GM23338 (cell line): ENCODE measurements at regions not wholly inside any gene's neighbourhood (a gene's known extent, or its start where the extent isn't known, plus 50 kb on each side); places are given as distances from the start of the nearest gene placed in this dataset.

Source experiments
- ATAC-seq: fragments of 200-7000 bp; cut with Tn5 transposase; 3 replicates; pipeline ENCODE4 v1.9.1; 2020
- DNase-seq: peaks from one replicate; pipeline ENCODE4 v3.0.0-alpha.2; 2015; ENCODE audit warnings: low spot score
- H2AFZ ChIP-seq: fragments of 200-600 bp; sonication (generic); 2 replicates; pipeline ENCODE4 v1.8.0; 2016; ENCODE audit warnings: antibody characterized with exemption, mild to moderate bottlenecking, moderate library complexity
- H3F3A ChIP-seq: fragments of 200-600 bp; sonication (generic); replicated peaks from 2 replicates; pipeline ENCODE4 v1.8.0; 2017; ENCODE audit warnings: antibody characterized with exemption, mixed run types, low read depth
- H3K27ac ChIP-seq: fragments of 200-600 bp; sonication (generic); 2 replicates; pipeline ENCODE4 v1.6.1; 2016; ENCODE audit warnings: low read depth
- H3K27me3 ChIP-seq: fragments of 200-600 bp; sonication (generic); 2 replicates; pipeline ENCODE4 v1.8.0; 2016; ENCODE audit warnings: mild to moderate bottlenecking, mixed run types, moderate library complexity; ENCODE audit not compliant: insufficient read depth
- H3K36me3 ChIP-seq: fragments of 200-600 bp; sonication (generic); 2 replicates; pipeline ENCODE4 v1.8.0; 2016; ENCODE audit warnings: mild to moderate bottlenecking; ENCODE audit not compliant: insufficient read depth
- H3K4me1 ChIP-seq: fragments of 200-600 bp; sonication (generic); 2 replicates; pipeline ENCODE4 v1.8.0; 2016; ENCODE audit warnings: mild to moderate bottlenecking, moderate library complexity; ENCODE audit not compliant: insufficient read depth
- H3K4me2 ChIP-seq: fragments of 200-600 bp; sonication (generic); 2 replicates; pipeline ENCODE4 v1.7.1; 2017; ENCODE audit warnings: mixed run types
- H3K4me3 ChIP-seq: fragments of 200-600 bp; sonication (generic); 2 replicates; pipeline ENCODE4 v1.6.1; 2016; ENCODE audit warnings: mixed run types
- H3K79me2 ChIP-seq: fragments of 200-600 bp; sonication (generic); replicated peaks from 2 replicates; pipeline ENCODE4 v1.8.0; 2017; ENCODE audit warnings: mild to moderate bottlenecking; ENCODE audit not compliant: insufficient read depth
- H3K9me2 ChIP-seq: fragments of 200-600 bp; sonication (generic); 2 replicates; pipeline ENCODE4 v1.8.0; 2017; ENCODE audit not compliant: insufficient read depth
- H4K20me1 ChIP-seq: fragments of 200-600 bp; sonication (generic); replicated peaks from 2 replicates; pipeline ENCODE4 v1.8.0; 2017; ENCODE audit warnings: mild to moderate bottlenecking; ENCODE audit not compliant: insufficient read depth
- H3K27ac Mint-ChIP-seq: 2 replicates; pipeline ENCODE4 v1.8.0; 2020; ENCODE audit warnings: inconsistent platforms, mild to moderate bottlenecking, moderate library complexity, mixed read lengths
- H3K27me3 Mint-ChIP-seq: 3 replicates; pipeline ENCODE4 v1.8.0; 2022; ENCODE audit warnings: low read depth, mild to moderate bottlenecking, moderate library complexity, mixed read lengths, inconsistent platforms; ENCODE audit not compliant: insufficient read depth, poor library complexity
- H3K36me3 Mint-ChIP-seq: 3 replicates; pipeline ENCODE4 v1.8.0; 2021; ENCODE audit warnings: low read depth, mild to moderate bottlenecking, inconsistent platforms, moderate library complexity, mixed read lengths
- H3K4me1 Mint-ChIP-seq: 3 replicates; pipeline ENCODE4 v1.8.0; 2020; ENCODE audit warnings: mild to moderate bottlenecking, inconsistent platforms, mixed read lengths
- H3K4me3 Mint-ChIP-seq: 3 replicates; pipeline ENCODE4 v1.8.0; 2021; ENCODE audit warnings: moderate library complexity, mild to moderate bottlenecking, inconsistent platforms, mixed read lengths
- H3K9me3 Mint-ChIP-seq: 3 replicates; pipeline ENCODE4 v1.8.0; 2020; ENCODE audit warnings: moderate library complexity, mild to moderate bottlenecking, inconsistent platforms, mixed read lengths
- CTCF ChIP-seq, 2 experiments: fragments of 200-600 bp in 1 of 2; sonication (generic) in 1 of 2; conservative IDR thresholded peaks; 2 replicates each; pipeline versions ENCODE4 v1.5.1 to v1.6.1; 2016 to 2017; ENCODE audit warnings: antibody characterized with exemption in 2 of 2, low read depth in 2 of 2, mild to moderate bottlenecking in 2 of 2, moderate library complexity in 1 of 2
- ETS1 ChIP-seq: IDR thresholded peaks from 2 replicates; pipeline ENCODE4 v1.6.1; 2016; ENCODE audit warnings: antibody characterized with exemption
- EZH2phosphoT487 ChIP-seq: fragments of 200-600 bp; sonication (generic); IDR thresholded peaks from one replicate; pipeline ENCODE4 v1.8.1; 2018; ENCODE audit warnings: antibody characterized with exemption; ENCODE audit not compliant: unreplicated experiment
- NANOG ChIP-seq: IDR thresholded peaks from 2 replicates; pipeline ENCODE4 v1.6.1; 2016; ENCODE audit warnings: antibody characterized with exemption, borderline replicate concordance
- ZNF462 ChIP-seq: fragments of 250-450 bp; sonication (Bioruptor Pico); IDR thresholded peaks from 2 replicates; pipeline ENCODE4 v1.5.0; 2020; ENCODE audit warnings: mild to moderate bottlenecking, moderate library complexity
- TF ChIP-seq, protein P1 (sequence below): IDR thresholded peaks from one replicate; pipeline ENCODE4 v1.6.1; 2018; ENCODE audit warnings: antibody characterized with exemption; ENCODE audit not compliant: unreplicated experiment

DNA sequence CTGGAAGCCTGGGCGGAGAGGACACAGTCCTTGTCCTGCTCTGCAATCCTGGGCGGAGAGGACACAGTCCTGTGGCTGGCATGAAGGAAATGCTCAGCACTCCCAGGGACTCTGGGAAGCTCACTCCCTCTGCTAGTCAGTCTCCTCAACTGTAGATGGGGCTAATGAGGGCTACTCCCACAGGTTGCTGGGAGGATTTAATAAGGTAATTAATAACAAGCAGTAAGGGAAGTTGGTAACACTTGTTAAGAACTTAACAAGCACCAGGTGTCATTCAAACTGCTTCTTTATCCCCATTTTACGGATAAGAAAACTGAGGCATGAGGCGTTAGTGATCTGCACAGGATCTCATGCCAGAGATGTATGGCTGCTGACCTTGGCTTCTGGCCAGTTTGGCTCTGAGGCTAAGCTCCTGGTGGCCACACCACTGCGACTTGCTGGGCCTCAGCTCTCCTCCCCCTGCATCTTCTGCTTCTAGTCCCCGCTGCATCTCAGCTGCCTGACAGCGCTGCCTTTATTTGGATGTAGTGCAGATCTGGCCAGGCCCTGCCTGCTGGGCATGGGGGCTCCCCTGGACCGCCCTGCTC, 54.1 kb upstream of the BEGAIN start:
- Mint-ChIP-seq H3K36me3 (no peaks in the 10 kb centered on the region), H3K9me3 (no peaks in the 10 kb centered on the region; the same call in 2 of the 3 replicates), H3K27ac (no peak overlapping the region), H3K4me3 (no peak overlapping the region), H3K4me1 (peaks cover 14% of the 10 kb centered on the region), H3K27me3 (peaks cover 7% of the 10 kb centered on the region)
- Histone ChIP-seq H3K4me1 (peaks cover 10% of the 10 kb centered on the region), H3K4me2 (no peak overlapping the region), H3K4me3 (no peak overlapping the region), H3K9me2 (no peaks in the 10 kb centered on the region), H4K20me1 (no peaks in the 10 kb centered on the region), H3K27ac (no peak overlapping the region), H3K79me2 (no peaks in the 10 kb centered on the region), H3K27me3 (no peaks in the 10 kb centered on the region), H3K36me3 (no peaks in the 10 kb centered on the region), H2AFZ (no peak overlapping the region), H3F3A (no peaks in the 10 kb centered on the region)
- no peak for TF ChIP-seq NANOG
- 0 out of 4 replicates have a peak, but pooled peaks of 1 of the 2 experiments have one; percentile 11 for TF ChIP-seq CTCF (conservative IDR thresholded peaks at IDR 0.05; ENCODE audit: low read depth in 2 of 2)
- no peak for DNase-seq
- no peak for ATAC-seq

- Histone ChIP-seq H3K27ac (no peak overlapping the region), H3K4me3 (no peak overlapping the region), H3K4me2 (no peak overlapping the region), H3K4me1 (peaks cover 10% of the 10 kb centered on the region), H2AFZ (no peak overlapping the region), H3K27me3 (no peaks in the 10 kb centered on the region), H3K79me2 (no peaks in the 10 kb centered on the region), H3K9me2 (no peaks in the 10 kb centered on the region), H3F3A (no peaks in the 10 kb centered on the region), H3K36me3 (no peaks in the 10 kb centered on the region), H4K20me1 (no peaks in the 10 kb centered on the region)
- Mint-ChIP-seq H3K27ac (no peak overlapping the region), H3K4me3 (no peak overlapping the region), H3K9me3 (no peaks in the 10 kb centered on the region; the same call in 2 of the 3 replicates), H3K4me1 (peaks cover 9% of the 10 kb centered on the region), H3K36me3 (no peaks in the 10 kb centered on the region), H3K27me3 (peaks cover 5% of the 10 kb centered on the region)
- TF ChIP-seq EZH2phosphoT487: no peak
- no peak for TF ChIP-seq ETS1
- TF ChIP-seq, protein P1, sequence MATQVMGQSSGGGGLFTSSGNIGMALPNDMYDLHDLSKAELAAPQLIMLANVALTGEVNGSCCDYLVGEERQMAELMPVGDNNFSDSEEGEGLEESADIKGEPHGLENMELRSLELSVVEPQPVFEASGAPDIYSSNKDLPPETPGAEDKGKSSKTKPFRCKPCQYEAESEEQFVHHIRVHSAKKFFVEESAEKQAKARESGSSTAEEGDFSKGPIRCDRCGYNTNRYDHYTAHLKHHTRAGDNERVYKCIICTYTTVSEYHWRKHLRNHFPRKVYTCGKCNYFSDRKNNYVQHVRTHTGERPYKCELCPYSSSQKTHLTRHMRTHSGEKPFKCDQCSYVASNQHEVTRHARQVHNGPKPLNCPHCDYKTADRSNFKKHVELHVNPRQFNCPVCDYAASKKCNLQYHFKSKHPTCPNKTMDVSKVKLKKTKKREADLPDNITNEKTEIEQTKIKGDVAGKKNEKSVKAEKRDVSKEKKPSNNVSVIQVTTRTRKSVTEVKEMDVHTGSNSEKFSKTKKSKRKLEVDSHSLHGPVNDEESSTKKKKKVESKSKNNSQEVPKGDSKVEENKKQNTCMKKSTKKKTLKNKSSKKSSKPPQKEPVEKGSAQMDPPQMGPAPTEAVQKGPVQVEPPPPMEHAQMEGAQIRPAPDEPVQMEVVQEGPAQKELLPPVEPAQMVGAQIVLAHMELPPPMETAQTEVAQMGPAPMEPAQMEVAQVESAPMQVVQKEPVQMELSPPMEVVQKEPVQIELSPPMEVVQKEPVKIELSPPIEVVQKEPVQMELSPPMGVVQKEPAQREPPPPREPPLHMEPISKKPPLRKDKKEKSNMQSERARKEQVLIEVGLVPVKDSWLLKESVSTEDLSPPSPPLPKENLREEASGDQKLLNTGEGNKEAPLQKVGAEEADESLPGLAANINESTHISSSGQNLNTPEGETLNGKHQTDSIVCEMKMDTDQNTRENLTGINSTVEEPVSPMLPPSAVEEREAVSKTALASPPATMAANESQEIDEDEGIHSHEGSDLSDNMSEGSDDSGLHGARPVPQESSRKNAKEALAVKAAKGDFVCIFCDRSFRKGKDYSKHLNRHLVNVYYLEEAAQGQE: no peak
- no peak for TF ChIP-seq ZNF462 (CRISPR knock-in tag)
- ATAC-seq (no peak), DNase-seq (no peak)
Observed at GRCh38 chr14:100643426-100643825, 56.2 kb upstream of the BEGAIN start.
